ENCODE measurements at regions not wholly inside any gene's neighbourhood (a gene's known extent, or its start where the extent isn't known, plus 50 kb on each side); places are given as distances from the start of the nearest gene placed in this dataset.
"Not testable (repeated sequence)": the region's sequence is repeated elsewhere in the genome, so short reads cannot be mapped to it uniquely, and the experiment has no call there.

DNA sequence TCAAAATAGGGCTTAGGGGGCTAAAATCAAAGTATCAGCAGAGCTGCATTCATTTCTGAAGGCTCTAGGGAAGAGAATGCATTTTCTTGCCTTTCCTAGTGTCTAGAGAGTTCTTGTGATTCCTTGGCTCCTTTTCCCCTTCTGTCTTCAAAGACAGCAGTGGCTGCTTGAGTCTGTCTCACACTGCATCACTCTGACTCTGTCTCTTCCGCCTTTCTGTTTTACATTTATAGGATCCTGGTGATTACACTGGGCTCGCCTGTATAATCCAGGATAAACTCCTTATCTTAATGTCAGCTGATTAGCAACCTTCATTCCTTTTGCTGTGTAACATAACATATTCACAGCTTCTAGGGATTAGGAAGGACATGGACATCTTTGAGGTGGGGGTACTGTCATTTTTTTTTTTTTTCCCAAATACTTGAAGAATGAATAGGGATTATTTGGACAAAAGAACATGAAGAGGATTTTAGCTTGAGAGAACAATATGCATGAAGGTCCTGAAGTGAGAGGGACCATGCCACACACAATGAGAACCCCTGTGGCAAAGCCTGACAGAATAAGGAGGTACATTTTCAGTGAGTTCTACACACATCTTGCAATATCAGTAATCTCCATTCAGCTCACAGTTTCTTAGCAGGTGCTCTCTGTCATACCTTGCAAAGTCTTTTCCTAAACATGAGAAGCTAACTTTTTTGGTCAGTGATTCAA lies 267.6 kb downstream of the FAM170A start:
- DNase-seq (ENCODE audit: low spot score), result no peak

DNA sequence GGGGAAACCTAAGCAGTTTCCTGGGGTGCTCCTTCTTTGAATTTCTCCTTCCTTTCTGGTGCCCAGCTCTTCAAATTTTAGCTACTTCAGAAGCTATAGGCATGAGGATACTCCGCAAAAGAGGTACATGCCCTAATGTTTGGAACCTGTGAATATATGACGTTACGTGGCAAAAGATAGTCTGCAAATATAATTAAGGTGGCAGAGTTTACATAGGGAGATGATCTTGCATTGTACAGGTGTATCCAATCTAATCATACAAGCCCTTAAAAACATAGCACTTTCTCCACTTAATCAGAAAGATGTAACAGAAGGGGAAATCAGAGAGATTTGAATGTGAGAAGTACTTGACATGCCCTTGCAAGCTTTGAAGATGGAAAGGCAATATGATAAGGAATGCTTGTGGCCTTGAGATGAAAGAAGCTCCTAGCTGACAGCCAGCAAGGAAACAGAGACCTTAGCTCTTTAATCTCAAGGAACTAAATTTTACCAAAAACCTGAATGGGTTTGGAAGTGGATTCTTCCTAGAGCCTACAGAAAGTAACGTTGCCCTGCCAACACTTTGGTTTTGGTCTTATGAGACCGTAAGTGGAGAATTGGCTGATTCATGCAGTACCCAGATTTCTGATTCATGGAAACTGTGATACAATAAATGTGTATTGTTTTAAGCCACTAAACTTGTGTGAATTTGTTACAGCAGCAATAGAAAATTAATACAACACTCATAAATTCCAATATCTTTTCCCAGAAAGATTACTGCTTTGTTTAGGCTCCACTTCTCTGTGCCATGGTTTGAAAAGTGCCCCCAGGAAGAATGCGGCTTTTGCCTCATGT lies 268.4 kb downstream of the FAM170A start:
- DNase-seq (ENCODE audit: low spot score), result no peak

- DNase-seq (ENCODE audit: low spot score), result no peak
Measured at GRCh38 chr5:119899981-119900380, 270.6 kb downstream of the FAM170A start.

DNA sequence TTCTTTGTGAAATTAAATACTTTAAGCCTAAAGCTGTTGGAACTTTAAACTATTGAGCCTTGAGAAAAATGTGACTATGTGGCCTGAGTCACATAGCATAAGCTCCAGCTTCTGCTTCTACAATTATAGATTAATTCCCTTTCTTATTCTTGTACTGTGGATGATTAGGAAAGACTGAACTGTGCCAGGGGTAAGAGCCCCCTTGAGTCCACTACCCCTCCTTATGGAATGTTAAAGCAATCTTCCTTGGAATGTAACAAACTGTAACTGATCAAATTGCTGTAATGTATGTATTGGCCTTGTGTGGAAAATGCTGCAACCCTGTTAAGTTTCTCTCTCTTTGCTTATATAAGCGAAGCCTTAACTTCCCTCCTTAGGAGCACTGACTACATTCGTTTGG lies 273.2 kb downstream of the FAM170A start:
- DNase-seq (ENCODE audit: low spot score), result no peak

GRCh38 chr5:119913425-119913824 lies 284.1 kb downstream of the FAM170A start:
- DNase-seq (ENCODE audit: low spot score), result no peak

- DNase-seq (ENCODE audit: low spot score), result no peak
Measured at GRCh38 chr5:119919279-119919678, 289.9 kb downstream of the FAM170A start.

GRCh38 chr5:119926301-119926700 lies 296.9 kb downstream of the FAM170A start:
- no peak for DNase-seq (ENCODE audit: low spot score)

DNA sequence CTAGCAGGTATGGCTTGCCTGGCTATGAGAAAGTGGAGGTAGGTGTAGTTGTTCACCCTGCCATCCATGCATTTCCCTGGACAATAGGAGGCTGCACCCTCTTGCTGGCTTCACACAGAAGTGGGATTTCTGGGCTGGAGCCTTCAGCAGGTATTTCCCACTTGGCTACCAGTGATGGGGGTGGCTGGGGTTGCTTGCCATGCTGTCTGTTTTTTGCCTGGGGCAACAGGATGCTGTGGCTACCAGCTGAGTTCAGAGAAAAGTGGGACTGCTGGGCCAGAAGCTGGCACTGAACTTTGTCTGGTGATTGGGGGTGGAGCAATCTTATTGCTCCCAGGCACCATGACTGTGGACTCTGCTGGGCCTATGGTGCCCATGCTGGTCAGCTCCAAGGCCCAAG lies 299.6 kb downstream of the FAM170A start:
- no peak for DNase-seq (ENCODE audit: low spot score)

GRCh38 chr5:119930490-119930889 lies 301.1 kb downstream of the FAM170A start:
- DNase-seq (ENCODE audit: low spot score), result no peak

- no peak for DNase-seq (ENCODE audit: low spot score)
Measured at GRCh38 chr5:119943148-119943547, 313.8 kb downstream of the FAM170A start.

DNA sequence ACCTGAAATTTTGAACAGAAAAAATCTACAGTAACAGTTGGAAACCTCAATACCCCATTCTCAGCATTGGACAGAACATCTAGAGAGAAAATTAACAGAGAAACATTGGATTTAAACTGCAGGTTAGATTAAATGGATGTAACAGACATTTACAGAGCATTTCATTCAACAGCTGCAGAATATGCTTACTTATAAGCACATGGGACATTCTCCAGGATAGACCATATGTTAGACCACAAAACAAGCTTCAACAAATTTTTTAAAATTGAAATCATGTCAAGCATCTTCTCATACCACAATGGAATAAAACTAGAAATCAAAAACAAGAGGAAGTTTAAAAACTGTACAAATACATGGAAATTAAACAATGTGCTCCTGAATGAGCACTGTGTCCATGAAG lies 316.3 kb downstream of the FAM170A start:
- DNase-seq (ENCODE audit: low spot score), result no peak

DNA sequence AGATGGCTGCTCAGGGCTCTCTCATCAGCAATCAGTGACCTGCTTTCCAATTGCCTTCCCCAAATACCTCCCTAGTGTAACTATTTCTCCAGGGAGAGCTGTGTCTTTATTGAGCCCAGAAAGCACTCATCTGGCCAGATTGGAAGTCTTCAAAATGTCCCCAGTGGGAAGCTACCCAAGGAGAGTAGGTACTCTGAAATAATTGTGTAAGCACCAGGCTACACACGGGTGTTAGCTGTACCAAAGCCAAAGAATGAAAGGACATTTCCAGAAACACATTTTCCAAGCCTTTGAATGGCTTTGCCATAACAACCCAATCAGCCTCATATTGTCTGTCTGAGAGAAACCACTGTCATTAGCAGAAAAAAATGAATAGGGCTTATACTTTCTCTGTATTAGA lies 318.8 kb downstream of the FAM170A start:
- DNase-seq (ENCODE audit: low spot score), result no peak

- no peak for DNase-seq (ENCODE audit: low spot score)
Measured at GRCh38 chr5:119949426-119949999, 320.2 kb downstream of the FAM170A start.

GRCh38 chr5:119951330-119951934 lies 322.1 kb downstream of the FAM170A start:
- no peak for DNase-seq (ENCODE audit: low spot score)

DNA sequence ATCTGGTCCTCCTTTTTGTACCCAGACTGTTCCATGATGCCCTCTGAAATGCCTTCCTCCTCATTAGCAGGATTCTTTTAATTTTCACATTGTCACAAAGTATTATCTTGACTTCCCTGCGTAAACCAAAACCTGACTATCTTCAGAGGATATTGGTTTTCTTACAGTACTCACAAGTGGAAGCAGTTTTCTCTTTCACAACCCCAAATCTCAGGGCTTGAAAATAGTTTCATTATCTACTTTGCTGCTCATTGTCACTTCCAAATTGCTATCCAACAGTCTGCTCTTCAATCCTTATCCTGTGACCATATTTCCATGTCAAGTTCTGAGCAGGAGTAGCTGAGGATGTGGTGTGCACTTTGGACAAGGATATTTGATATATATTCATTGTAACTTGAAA lies 324.1 kb downstream of the FAM170A start:
- DNase-seq (ENCODE audit: low spot score), result no peak

GRCh38 chr5:119954106-119954505 lies 324.7 kb downstream of the FAM170A start:
- no peak for DNase-seq (ENCODE audit: low spot score)

DNA sequence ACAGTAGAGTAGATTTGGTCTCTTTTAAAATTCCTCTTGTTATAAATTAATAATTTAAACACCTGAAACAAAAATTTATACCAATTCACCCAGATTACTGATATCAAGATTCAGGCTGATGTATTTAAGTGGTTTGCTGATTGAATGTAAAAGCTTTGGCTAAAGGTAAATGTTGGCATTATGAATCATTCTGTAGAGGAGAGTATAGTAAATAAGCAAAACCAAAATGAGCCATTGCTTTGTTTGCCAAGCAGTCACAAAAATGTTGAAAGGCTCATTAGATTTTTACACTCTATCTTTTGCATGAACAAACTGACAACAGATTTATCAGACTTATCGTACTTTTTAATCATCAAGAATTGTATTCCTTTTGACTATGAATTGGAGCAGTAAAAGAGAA lies 332.6 kb downstream of the FAM170A start:
- DNase-seq (ENCODE audit: low spot score), result no peak

- no peak for DNase-seq (ENCODE audit: low spot score)
Measured at GRCh38 chr5:119966028-119966427, 336.7 kb downstream of the FAM170A start.

DNA sequence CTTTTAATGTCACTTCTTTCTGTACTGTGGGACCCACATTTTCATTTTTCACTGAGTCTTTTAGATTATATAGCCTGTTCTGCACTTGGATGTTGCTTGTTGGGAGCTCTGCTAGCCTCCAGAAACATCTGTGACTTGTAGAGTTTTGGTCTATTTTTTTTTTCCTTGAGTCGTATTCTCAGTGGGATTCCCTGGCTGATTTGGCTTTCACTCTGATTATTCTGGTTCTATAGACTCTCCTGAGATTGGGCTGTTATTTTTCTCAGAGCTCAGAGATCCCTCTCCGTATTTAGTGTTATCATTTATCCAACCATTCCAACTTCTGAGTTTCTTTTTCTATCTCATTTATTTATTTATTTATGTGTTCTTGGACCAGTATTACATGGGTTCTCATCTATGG lies 339.3 kb downstream of the FAM170A start:
- DNase-seq (ENCODE audit: low spot score), result no peak

- not testable (repeated sequence) for DNase-seq (ENCODE audit: low spot score)
Measured at GRCh38 chr5:119987077-119987476, 357.7 kb downstream of the FAM170A start.

GRCh38 chr5:119991625-119992024 lies 362.3 kb downstream of the FAM170A start:
- no peak for DNase-seq (ENCODE audit: low spot score)

DNA sequence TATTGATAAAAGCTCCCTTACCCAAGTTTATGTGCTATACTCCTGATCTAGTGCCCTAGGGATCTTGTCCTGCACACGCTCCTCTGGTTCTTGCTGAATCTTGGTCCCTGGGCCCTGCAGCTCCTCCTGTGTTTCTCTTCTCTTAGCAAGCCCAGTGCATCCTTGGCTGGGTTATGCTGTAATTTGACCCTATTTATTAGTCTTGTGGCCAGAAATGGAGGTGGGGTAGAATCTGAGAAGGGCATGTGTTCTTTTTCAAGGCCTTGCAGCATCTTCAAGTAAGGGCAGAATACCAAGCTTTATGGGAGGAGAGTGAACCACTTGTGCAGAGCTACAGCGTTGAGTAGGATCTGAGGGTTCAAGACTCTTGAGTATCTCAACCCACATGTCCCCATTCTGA lies 366.8 kb downstream of the FAM170A start:
- DNase-seq (ENCODE audit: low spot score), result no peak

GRCh38 chr5:120007598-120007997 lies 378.2 kb downstream of the FAM170A start:
- no peak for DNase-seq (ENCODE audit: low spot score)
